OCI-LY3 (cell line): ENCODE measurements at regions not wholly inside any gene's neighbourhood (a gene's known extent, or its start where the extent isn't known, plus 50 kb on each side); places are given as distances from the start of the nearest gene placed in this dataset.

Experiments used
- H2AFZ ChIP-seq: fragments of 200-600, 300-600 bp; shearing (Covaris generic); 2 replicates; pipeline ENCODE4 v1.6.0; 2014; ENCODE audit warnings: antibody characterized with exemption, low read depth, low read length
- H3K27ac ChIP-seq: fragments of 200-600, 300-600 bp; sonication (generic); 2 replicates; pipeline ENCODE4 v1.5.1; 2014; ENCODE audit warnings: mild to moderate bottlenecking, low read length, moderate library complexity, mixed read lengths
- H3K27me3 ChIP-seq: fragments of 200-600, 300-600 bp; sonication (generic); 2 replicates; pipeline ENCODE4 v1.6.1; 2014; ENCODE audit warnings: low read depth, low read length, mixed read lengths
- H3K36me3 ChIP-seq: fragments of 200-600, 300-600 bp; sonication (generic); replicated peaks from 2 replicates; pipeline ENCODE3; 2014; ENCODE audit warnings: low read depth, low read length, mixed read lengths
- H3K4me1 ChIP-seq: fragments of 300-600, 200-600 bp; sonication (generic); 2 replicates; pipeline ENCODE4 v1.6.1; 2014; ENCODE audit warnings: low read length, mixed read lengths
- H3K4me2 ChIP-seq: fragments of 200-600, 300-600 bp; sonication (generic); 2 replicates; pipeline ENCODE4 v1.6.1; 2014; ENCODE audit warnings: low read length, mixed read lengths
- H3K4me3 ChIP-seq: fragments of 300-600, 200-600 bp; sonication (generic); 2 replicates; pipeline ENCODE4 v1.5.1; 2014; ENCODE audit warnings: antibody characterized with exemption, mild to moderate bottlenecking, low read length, moderate library complexity
- H3K79me2 ChIP-seq: fragments of 300-600, 200-600 bp; shearing (Covaris generic); 2 replicates; pipeline ENCODE4 v1.6.1; 2014; ENCODE audit warnings: mild to moderate bottlenecking, low read length, mixed read lengths
- H3K9ac ChIP-seq: fragments of 300-600, 200-600 bp; shearing (Covaris generic); 2 replicates; pipeline ENCODE4 v1.6.0; 2014; ENCODE audit warnings: mild to moderate bottlenecking, low read length, moderate library complexity
- H3K9me3 ChIP-seq: fragments of 200-600, 300-600 bp; shearing (Covaris generic); 2 replicates; pipeline ENCODE4 v1.6.1; 2014; ENCODE audit warnings: low read length, mixed read lengths; ENCODE audit not compliant: insufficient read depth
- H4K20me1 ChIP-seq: fragments of 200-600, 300-600 bp; sonication (generic); 2 replicates; pipeline ENCODE4 v1.6.1; 2016; ENCODE audit warnings: low read length, mixed read lengths; ENCODE audit not compliant: insufficient read depth
- EZH2phosphoT487 ChIP-seq: fragments of 200-600 bp; shearing (Covaris generic); IDR thresholded peaks from 2 replicates; pipeline ENCODE4 v1.6.1; 2018; ENCODE audit warnings: antibody characterized with exemption, mixed run types, low read depth
- TF ChIP-seq, protein P1 (sequence below): fragments of 200-600, 300-600 bp; sonication (generic); IDR thresholded peaks from 2 replicates; pipeline ENCODE4 v1.5.1; 2014; ENCODE audit warnings: antibody characterized with exemption, low read length, low read depth

- Histone ChIP-seq H3K27me3 (no peaks in the 10 kb centered on the region), H3K36me3 (no peaks in the 10 kb centered on the region), H2AFZ (no peak overlapping the region), H4K20me1 (no peaks in the 10 kb centered on the region), H3K4me3 (no peak overlapping the region), H3K4me1 (no peaks in the 10 kb centered on the region), H3K9ac (no peak overlapping the region), H3K27ac (no peak overlapping the region), H3K79me2 (no peaks in the 10 kb centered on the region), H3K9me3 (no peaks in the 10 kb centered on the region), H3K4me2 (no peak overlapping the region)
- TF ChIP-seq, protein P1, sequence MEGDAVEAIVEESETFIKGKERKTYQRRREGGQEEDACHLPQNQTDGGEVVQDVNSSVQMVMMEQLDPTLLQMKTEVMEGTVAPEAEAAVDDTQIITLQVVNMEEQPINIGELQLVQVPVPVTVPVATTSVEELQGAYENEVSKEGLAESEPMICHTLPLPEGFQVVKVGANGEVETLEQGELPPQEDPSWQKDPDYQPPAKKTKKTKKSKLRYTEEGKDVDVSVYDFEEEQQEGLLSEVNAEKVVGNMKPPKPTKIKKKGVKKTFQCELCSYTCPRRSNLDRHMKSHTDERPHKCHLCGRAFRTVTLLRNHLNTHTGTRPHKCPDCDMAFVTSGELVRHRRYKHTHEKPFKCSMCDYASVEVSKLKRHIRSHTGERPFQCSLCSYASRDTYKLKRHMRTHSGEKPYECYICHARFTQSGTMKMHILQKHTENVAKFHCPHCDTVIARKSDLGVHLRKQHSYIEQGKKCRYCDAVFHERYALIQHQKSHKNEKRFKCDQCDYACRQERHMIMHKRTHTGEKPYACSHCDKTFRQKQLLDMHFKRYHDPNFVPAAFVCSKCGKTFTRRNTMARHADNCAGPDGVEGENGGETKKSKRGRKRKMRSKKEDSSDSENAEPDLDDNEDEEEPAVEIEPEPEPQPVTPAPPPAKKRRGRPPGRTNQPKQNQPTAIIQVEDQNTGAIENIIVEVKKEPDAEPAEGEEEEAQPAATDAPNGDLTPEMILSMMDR, result no peak
- no peak for TF ChIP-seq EZH2phosphoT487
Observed at GRCh38 chr10:2410049-2410448, 657.3 kb upstream of the PFKP start.

GRCh38 chr10:2401459-2401858 is 664.1 kb upstream of the ADARB2 start:
- H3K4me3 ChIP-seq, result no peak overlapping the region
- H2AFZ ChIP-seq, result no peak overlapping the region
- H3K4me2 ChIP-seq, result no peak overlapping the region
- no peaks in the 10 kb centered on the region for H3K27me3 ChIP-seq
- no peaks in the 10 kb centered on the region for H3K4me1 ChIP-seq
- no peak overlapping the region for H3K9ac ChIP-seq
- H3K79me2 ChIP-seq, result no peaks in the 10 kb centered on the region
- no peaks in the 10 kb centered on the region for H3K9me3 ChIP-seq
- H3K27ac ChIP-seq, result no peak overlapping the region
- no peaks in the 10 kb centered on the region for H4K20me1 ChIP-seq
- TF ChIP-seq, protein P1, result no peak
- TF ChIP-seq EZH2phosphoT487, result no peak
- H3K36me3 ChIP-seq, result no peaks in the 10 kb centered on the region

GRCh38 chr10:2399482-2399881 is 662.2 kb upstream of the ADARB2 start:
- Histone ChIP-seq H3K9ac (no peak overlapping the region), H4K20me1 (no peaks in the 10 kb centered on the region), H3K27ac (no peak overlapping the region), H3K4me1 (no peaks in the 10 kb centered on the region), H3K79me2 (no peaks in the 10 kb centered on the region), H3K36me3 (no peaks in the 10 kb centered on the region), H3K4me3 (no peak overlapping the region), H3K27me3 (no peaks in the 10 kb centered on the region), H2AFZ (no peak overlapping the region), H3K4me2 (no peak overlapping the region), H3K9me3 (no peaks in the 10 kb centered on the region)
- TF ChIP-seq, protein P1, result no peak
- no peak for TF ChIP-seq EZH2phosphoT487

DNA sequence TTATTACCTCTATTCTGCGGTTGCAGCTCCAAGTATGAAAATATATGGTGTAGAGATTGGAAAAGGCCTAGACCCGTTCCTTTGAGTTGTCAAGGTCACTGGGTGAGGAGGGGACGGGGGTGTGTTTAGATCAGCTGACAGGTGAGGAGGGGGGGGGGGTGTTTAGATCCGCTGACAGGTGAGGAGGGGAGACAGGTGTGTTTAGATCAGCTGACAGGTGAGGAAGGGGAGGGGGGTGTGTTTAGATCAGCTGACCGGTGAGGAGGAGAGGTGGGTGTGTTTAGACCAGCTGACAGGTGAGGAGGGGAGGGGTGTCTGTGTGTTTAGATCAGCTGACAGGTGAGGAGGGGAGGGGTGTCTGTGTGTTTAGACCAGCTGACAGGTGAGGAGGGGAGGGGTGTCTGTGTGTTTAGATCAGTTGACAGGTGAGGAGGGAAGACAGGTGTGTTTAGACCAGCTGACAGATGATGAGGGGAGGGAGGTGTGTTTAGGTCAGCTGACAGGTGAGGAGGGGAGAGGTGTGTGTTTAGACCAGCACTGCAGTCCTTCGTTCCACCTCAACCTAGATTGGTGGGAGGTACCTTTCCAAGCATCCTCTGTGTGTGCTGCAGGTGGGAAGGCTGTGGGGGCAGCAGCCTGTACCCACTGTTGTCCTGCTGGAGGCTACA is 655.0 kb upstream of the ADARB2 start:
- H3K27ac ChIP-seq, result no peak overlapping the region

More for the DNA sequence above, 655.0 kb upstream of the ADARB2 start:
- TF ChIP-seq EZH2phosphoT487, result no peak
- TF ChIP-seq, protein P1, result no peak
- no peak overlapping the region for H3K4me3 ChIP-seq
- H3K36me3 ChIP-seq, result no peaks in the 10 kb centered on the region
- H2AFZ ChIP-seq, result no peak overlapping the region
- no peaks in the 10 kb centered on the region for H3K27me3 ChIP-seq
- H3K79me2 ChIP-seq, result no peaks in the 10 kb centered on the region
- no peak overlapping the region for H3K9ac ChIP-seq
- no peaks in the 10 kb centered on the region for H3K9me3 ChIP-seq
- H4K20me1 ChIP-seq, result no peaks in the 10 kb centered on the region
- H3K4me2 ChIP-seq, result no peak overlapping the region
- H3K4me1 ChIP-seq, result no peaks in the 10 kb centered on the region
